ENCODE measurements at regions not wholly inside any gene's neighbourhood (a gene's known extent, or its start where the extent isn't known, plus 50 kb on each side); places are given as distances from the start of the nearest gene placed in this dataset.

DNA sequence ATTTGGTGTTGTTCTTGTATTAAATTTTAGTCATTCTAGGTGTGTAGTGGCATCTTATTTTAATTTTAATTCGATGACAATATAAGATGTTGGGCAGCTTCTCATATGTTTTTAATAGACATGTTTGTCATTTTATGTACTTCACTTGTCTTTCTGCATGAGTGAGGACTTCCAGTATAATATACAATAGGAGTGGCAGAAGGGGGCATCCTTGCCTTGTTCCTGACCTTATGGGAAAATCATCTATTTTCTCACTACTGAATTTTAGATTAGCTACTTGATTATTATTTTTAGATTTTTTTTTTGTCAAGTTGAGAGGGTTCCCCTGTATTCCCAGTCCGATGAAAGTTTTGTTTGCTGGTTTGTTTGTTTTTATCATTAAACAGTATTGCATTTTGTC, 495.2 kb upstream of the GRM3 start:
- no peak for DNase-seq
- H3K4me3 ChIP-seq (replicated peaks in 1 of 3) = no peak overlapping the region
- 60 to 65% methylated on average over 2 of the region's 2 CpGs for WGBS, 2 donors
- no peak overlapping the region for H3K27ac ChIP-seq
- H3K27me3 ChIP-seq = no peaks in the 10 kb centered on the region
- no peaks in the 10 kb centered on the region for H3K36me3 ChIP-seq
- no peaks in the 10 kb centered on the region for H3K9me3 ChIP-seq
- TF ChIP-seq, protein P1, sequence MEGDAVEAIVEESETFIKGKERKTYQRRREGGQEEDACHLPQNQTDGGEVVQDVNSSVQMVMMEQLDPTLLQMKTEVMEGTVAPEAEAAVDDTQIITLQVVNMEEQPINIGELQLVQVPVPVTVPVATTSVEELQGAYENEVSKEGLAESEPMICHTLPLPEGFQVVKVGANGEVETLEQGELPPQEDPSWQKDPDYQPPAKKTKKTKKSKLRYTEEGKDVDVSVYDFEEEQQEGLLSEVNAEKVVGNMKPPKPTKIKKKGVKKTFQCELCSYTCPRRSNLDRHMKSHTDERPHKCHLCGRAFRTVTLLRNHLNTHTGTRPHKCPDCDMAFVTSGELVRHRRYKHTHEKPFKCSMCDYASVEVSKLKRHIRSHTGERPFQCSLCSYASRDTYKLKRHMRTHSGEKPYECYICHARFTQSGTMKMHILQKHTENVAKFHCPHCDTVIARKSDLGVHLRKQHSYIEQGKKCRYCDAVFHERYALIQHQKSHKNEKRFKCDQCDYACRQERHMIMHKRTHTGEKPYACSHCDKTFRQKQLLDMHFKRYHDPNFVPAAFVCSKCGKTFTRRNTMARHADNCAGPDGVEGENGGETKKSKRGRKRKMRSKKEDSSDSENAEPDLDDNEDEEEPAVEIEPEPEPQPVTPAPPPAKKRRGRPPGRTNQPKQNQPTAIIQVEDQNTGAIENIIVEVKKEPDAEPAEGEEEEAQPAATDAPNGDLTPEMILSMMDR (IDR thresholded peaks at IDR 0.05) = no peak
- no peak for TF ChIP-seq POLR2A (IDR thresholded peaks at IDR 0.05)
- no peaks in the 10 kb centered on the region for H3K4me1 ChIP-seq
- intact Hi-C loops (cut with DNase I) = no loop called here

DNA sequence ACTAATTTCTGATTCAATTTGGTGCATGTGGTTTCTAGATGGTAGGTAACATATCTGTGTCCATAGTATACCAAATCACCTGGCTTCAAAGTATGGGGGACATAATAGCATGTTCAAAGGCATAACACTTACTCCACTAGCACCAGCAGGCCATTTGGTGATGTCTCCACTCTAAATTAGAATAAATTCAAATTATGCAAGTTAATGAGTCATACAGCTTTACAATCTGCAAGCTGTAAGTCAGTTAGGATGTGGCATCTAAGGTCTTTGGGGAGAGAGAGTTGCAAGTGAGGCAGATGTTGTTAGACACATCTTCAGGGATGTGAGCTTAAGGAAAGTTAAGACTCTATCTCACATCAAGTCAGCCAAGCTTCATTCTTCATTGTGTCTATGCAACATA, 506.4 kb upstream of the GRM3 start:
- no peak for DNase-seq
- Histone ChIP-seq H3K9me3 (no peaks in the 10 kb centered on the region), H3K4me1 (no peaks in the 10 kb centered on the region), H3K4me3 (replicated peaks in 1 of 3) (no peak overlapping the region), H3K27ac (no peak overlapping the region), H3K36me3 (no peaks in the 10 kb centered on the region), H3K27me3 (no peaks in the 10 kb centered on the region)
- TF ChIP-seq, protein P1 (IDR thresholded peaks at IDR 0.05) = no peak
- no peak for TF ChIP-seq POLR2A (IDR thresholded peaks at IDR 0.05)
- intact Hi-C loops (cut with DNase I) = no loop called here

DNA sequence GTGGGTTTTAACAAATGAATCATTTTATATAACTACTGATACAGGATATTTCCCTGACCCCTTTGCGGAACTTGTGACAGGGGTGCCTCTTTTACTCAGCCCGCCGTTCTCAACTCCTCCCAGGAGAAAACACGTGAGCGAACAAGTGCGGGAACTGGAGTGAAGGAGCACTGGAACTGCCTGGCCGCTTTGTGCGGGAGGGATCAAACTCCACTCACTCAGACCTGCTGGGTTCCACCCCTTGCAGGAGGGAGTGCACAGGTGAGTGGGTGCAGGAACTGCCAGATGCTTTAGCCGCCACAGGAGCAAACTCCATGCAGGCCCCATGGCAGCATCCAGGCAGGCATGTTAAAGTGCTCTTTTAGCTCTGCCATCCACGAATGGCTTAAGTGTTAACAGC, 513.4 kb upstream of the GRM3 start:
- Histone ChIP-seq H3K36me3 (no peaks in the 10 kb centered on the region), H3K4me3 (replicated peaks in 1 of 3) (no peak overlapping the region), H3K27me3 (no peaks in the 10 kb centered on the region), H3K27ac (no peak overlapping the region), H3K9me3 (no peaks in the 10 kb centered on the region), H3K4me1 (no peaks in the 10 kb centered on the region)
- 83 to 85% methylated on average over 10 of the region's 10 CpGs for WGBS, 2 donors
- TF ChIP-seq, protein P1 (IDR thresholded peaks at IDR 0.05) = no peak
- TF ChIP-seq POLR2A (IDR thresholded peaks at IDR 0.05) = no peak
- intact Hi-C loops (cut with DNase I) = no loop called here
- DNase-seq = no peak

DNA sequence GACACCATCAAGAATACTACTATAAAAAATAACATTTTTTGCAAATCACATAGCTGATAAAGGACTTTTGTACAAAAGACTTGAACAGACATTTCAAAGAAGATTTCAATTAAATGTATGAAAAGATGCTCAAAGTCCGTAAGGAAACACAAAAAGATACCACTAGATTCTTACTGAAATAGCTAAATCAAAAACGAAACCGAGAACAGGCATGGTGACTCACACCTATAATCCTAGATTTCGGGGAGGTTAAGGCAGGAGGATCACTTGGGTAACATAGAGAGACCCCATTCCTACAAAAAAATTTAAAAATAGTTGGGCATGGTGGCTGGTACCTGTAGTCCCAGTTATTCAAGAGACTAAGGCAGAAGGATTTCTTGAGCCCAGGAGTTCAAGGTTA, 520.2 kb upstream of the GRM3 start:
- Histone ChIP-seq H3K27ac (no peak overlapping the region), H3K9me3 (no peaks in the 10 kb centered on the region), H3K4me3 (replicated peaks in 1 of 3) (no peak overlapping the region), H3K27me3 (no peaks in the 10 kb centered on the region), H3K4me1 (no peaks in the 10 kb centered on the region), H3K36me3 (no peaks in the 10 kb centered on the region)
- DNase-seq = no peak
- intact Hi-C loops (cut with DNase I) = no loop called here
- TF ChIP-seq, protein P1 (IDR thresholded peaks at IDR 0.05) = no peak
- TF ChIP-seq POLR2A (IDR thresholded peaks at IDR 0.05) = no peak
- 91 to 92% methylated on average over 4 of the region's 4 CpGs for WGBS, 2 donors

DNA sequence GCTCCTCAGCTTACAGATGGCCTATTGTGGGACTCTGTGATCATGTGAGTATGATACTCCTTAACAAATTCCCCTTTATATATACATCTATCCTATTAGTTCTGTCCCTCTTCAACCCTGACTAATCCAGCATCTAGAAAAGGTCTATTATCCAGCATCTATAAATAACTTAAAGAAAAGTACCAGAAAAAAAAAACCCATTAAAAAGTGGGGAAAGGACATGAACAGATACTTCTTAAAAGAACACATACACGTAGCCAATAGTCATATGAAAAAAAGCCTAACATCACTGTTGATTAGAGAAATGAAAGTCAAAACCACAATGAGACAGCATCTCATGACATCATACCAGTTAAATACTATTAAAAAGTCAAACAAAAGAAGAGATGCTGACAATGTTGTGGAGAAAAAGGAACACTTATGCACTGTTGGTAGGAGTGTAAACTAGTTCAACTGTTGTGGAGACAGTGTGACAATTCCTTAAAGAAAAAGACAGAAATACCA, 549.5 kb upstream of the GRM3 start:
- Histone ChIP-seq H3K27me3 (no peaks in the 10 kb centered on the region), H3K4me3 (replicated peaks in 1 of 3) (no peak overlapping the region), H3K4me1 (no peaks in the 10 kb centered on the region), H3K27ac (no peak overlapping the region), H3K36me3 (no peaks in the 10 kb centered on the region), H3K9me3 (no peaks in the 10 kb centered on the region)
- TF ChIP-seq, protein P1 (IDR thresholded peaks at IDR 0.05) = no peak
- no peak for TF ChIP-seq POLR2A (IDR thresholded peaks at IDR 0.05)
- intact Hi-C loops (cut with DNase I) = no loop called here
- WGBS, 2 donors = 65 to 80% methylated on average over 1 of the region's 1 CpG
- no peak for DNase-seq
